Right lobe of liver (tissue), 6 donors: ENCODE measurements at regions not wholly inside any gene's neighbourhood (a gene's known extent, or its start where the extent isn't known, plus 50 kb on each side); places are given as distances from the start of the nearest gene placed in this dataset.
"Not testable (repeated sequence)": the region's sequence is repeated elsewhere in the genome, so short reads cannot be mapped to it uniquely, and the experiment has no call there.

Experiments used
- ATAC-seq, 4 donors: fragments of 200-7000 bp; cut with Tn5 transposase; one replicate each; pipeline ENCODE4 v1.9.1; 2020; ENCODE audit warnings: mild to moderate bottlenecking in 4 of 4, moderate library complexity in 4 of 4
- DNase-seq, 3 donors: peaks; one replicate each; pipeline ENCODE4 v3.0.0-alpha.2; 2020
- H3K27ac ChIP-seq, 3 donors: fragments of 200-600 bp; one replicate each; pipeline ENCODE4 v1.8.0; 2022
- H3K27me3 ChIP-seq, 2 donors: fragments of 200-600 bp; one replicate each; pipeline ENCODE4 v1.8.0; 2022
- H3K36me3 ChIP-seq, 4 donors: fragments of 200-600 bp; sonication (generic) in 1 of 4; one replicate each; pipeline versions ENCODE4 v1.5.1 to v1.8.0; 2017 to 2022; ENCODE audit warnings: control low read depth in 1 of 4
- H3K4me1 ChIP-seq, 4 donors: fragments of 200-600 bp; sonication (generic) in 1 of 4; one replicate each; pipeline versions ENCODE4 v1.5.1 to v1.8.0; 2017 to 2022; ENCODE audit warnings: control low read depth in 1 of 4
- H3K4me3 ChIP-seq, 3 donors: fragments of 200-600 bp; one replicate each; pipeline ENCODE4 v1.8.0; 2022
- H3K9me3 ChIP-seq, 4 donors: fragments of 200-600 bp; sonication (generic) in 1 of 4; one replicate each; pipeline versions ENCODE4 v1.5.1 to v1.8.0; 2017 to 2022; ENCODE audit warnings: control low read depth in 1 of 4
- POLR2A ChIP-seq: fragments of 450-650 bp; IDR thresholded peaks from one replicate; pipeline ENCODE4 v1.6.1; 2017; ENCODE audit warnings: antibody characterized with exemption, mild to moderate bottlenecking
- WGBS: methylation state at CpG from one replicate; pipeline ENCODE4 v1.1.6; 2018; ENCODE audit warnings: low coverage, low lambda C conversion rate; ENCODE audit not compliant: insufficient coverage; ENCODE audit errors: missing lambda C conversion rate; 5-methylcytosine and 5-hydroxymethylcytosine counted together
- intact Hi-C, 2 donors: fragments of 100-400 bp; cut with DNase I; formaldehyde crosslinking; loops; one replicate each; pipeline versions ENCODE4 v1.11.2 to v1.14.1; 2022
- TF ChIP-seq, protein P1 (sequence below), 4 donors: fragments of 200-600 bp in 3 of 4; fragments of 450-650 bp in 1 of 4; IDR thresholded peaks; one replicate each; pipeline versions ENCODE4 v1.5.1 to v1.8.0; 2016 to 2022; ENCODE audit warnings: antibody characterized with exemption in 4 of 4, mild to moderate bottlenecking in 2 of 4
- donor health status: DM: no; HTN: yes; CAD: no.
- donor health status: DM: no; HTN: no; CAD: no.
- donor health status: DM: no; HTN: no; CAD: no.
- donor health status: DM: no; HTN: yes; CAD: no.
- donor health status: DM: no; HTN: yes; CAD: no.

DNA sequence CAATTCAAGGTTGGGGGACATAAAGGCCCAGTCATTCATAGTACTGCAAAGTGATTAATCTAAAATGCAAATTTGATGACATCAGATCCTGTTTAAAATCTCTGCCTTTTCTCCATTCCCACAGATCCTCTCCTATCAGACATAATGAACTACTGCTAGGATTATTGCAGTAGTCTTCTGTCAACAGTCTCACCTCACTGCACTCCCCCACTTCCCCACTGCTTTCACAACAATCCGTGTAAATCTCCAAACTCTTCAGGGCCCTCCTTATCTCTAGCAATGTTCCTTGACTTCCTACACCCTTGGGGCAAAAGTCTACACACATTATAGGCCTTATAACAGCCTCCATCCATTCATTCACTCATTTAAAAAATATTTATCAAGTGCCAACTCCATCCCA is 112.4 kb downstream of the KBTBD2 start:
- Histone ChIP-seq H3K36me3 (no peaks in the 10 kb centered on the region), H3K27ac (no peak overlapping the region), H3K4me3 (no peak overlapping the region), H3K27me3 (no peaks in the 10 kb centered on the region), H3K9me3 (no peaks in the 10 kb centered on the region), H3K4me1 (no peaks in the 10 kb centered on the region)
- DNase-seq (no peak), ATAC-seq (no peak)
- WGBS = 65% methylated on average over 1 of the region's 1 CpG
- intact Hi-C loops = no loop called here
- TF ChIP-seq, protein P1, sequence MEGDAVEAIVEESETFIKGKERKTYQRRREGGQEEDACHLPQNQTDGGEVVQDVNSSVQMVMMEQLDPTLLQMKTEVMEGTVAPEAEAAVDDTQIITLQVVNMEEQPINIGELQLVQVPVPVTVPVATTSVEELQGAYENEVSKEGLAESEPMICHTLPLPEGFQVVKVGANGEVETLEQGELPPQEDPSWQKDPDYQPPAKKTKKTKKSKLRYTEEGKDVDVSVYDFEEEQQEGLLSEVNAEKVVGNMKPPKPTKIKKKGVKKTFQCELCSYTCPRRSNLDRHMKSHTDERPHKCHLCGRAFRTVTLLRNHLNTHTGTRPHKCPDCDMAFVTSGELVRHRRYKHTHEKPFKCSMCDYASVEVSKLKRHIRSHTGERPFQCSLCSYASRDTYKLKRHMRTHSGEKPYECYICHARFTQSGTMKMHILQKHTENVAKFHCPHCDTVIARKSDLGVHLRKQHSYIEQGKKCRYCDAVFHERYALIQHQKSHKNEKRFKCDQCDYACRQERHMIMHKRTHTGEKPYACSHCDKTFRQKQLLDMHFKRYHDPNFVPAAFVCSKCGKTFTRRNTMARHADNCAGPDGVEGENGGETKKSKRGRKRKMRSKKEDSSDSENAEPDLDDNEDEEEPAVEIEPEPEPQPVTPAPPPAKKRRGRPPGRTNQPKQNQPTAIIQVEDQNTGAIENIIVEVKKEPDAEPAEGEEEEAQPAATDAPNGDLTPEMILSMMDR (IDR thresholded peaks at IDR 0.05) = no peak
- no peak for TF ChIP-seq POLR2A

DNA sequence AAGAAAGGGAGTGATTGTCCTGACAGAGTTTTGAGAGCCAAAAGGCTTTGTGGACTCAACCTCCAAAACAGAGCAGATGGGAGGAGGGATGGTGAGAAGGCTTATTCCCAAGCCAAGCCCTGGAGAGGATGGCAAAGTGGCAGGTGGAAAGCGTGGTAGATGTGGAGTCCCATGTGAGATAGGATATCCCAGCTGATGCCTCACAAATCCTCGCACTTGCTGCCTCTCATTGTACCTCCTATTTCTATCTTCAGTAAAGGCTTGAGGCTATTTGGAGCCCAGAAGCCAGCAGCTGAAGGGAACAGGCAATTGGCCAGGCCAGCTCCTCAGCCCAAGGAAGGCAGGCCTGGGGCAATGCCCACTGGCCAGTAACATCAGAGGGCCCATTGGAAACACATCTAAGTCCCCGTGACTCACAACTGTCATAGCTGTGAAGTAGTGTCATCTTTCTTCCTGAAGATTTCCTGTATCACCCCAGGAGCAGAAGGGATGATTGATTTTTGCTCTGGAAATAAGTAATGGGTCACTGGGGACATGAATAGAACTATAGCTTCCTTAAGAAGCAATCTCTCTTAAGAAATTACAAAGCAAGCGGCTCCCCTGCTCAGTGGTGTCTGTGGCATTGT is 114.4 kb downstream of the KBTBD2 start:
- H3K27ac ChIP-seq, ATAC-seq, H3K4me1 ChIP-seq, H3K36me3 ChIP-seq, intact Hi-C loops, DNase-seq, H3K9me3 ChIP-seq, H3K4me3 ChIP-seq, H3K27me3 ChIP-seq: not testable (repeated sequence)
- 100% methylated on average over 2 of the region's 4 CpGs for WGBS

DNA sequence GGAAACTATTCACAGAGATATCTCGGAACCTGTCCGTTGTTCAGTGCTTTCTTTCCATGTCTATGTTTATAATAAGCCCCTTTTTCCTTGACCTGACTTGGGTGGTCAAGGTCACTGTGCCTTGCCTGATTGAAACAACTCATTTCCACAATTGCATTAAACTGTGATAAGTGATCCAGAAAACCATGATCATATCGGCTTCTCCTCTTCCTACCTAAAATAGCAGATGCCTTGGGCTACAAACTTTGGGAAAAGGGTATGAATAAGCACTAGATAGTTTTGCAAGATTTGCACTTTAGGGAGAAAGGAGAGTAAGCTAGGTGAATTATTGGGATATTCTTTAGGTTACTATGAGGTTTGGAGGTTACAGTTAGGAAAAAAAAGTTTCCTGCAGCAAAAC is 115.2 kb downstream of the KBTBD2 start:
- WGBS = 55% methylated on average over 1 of the region's 3 CpGs
- intact Hi-C loops = not testable (repeated sequence)

DNA sequence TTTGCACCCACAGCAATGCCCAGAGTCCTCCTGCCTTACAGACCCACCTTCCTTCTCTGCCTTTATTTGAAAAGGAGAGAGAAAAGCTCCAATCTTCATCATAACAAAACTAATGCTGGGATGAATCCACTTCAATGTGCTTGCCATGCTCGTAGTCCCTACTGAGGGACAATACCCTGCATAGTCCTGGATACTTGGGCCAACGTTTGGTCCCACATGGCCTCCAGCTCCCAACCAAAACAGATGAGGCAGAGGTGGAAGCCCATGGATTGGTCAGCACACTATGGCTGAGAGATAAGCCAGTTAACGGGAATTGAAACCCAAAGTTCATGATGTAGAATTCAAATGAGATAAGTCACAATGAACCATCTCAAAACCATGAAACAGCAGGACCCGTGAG is 115.8 kb downstream of the KBTBD2 start:
- H3K27ac ChIP-seq, intact Hi-C loops, H3K36me3 ChIP-seq, H3K9me3 ChIP-seq, H3K4me3 ChIP-seq, DNase-seq, H3K27me3 ChIP-seq, ATAC-seq, H3K4me1 ChIP-seq: not testable (repeated sequence)
- WGBS = 43% methylated on average over 2 of the region's 4 CpGs

More for the DNA sequence above, 115.2 kb downstream of the KBTBD2 start:
- not testable (repeated sequence) for H3K4me3 ChIP-seq, H3K27ac ChIP-seq, H3K9me3 ChIP-seq, H3K27me3 ChIP-seq, H3K4me1 ChIP-seq, H3K36me3 ChIP-seq, DNase-seq, ATAC-seq

DNA sequence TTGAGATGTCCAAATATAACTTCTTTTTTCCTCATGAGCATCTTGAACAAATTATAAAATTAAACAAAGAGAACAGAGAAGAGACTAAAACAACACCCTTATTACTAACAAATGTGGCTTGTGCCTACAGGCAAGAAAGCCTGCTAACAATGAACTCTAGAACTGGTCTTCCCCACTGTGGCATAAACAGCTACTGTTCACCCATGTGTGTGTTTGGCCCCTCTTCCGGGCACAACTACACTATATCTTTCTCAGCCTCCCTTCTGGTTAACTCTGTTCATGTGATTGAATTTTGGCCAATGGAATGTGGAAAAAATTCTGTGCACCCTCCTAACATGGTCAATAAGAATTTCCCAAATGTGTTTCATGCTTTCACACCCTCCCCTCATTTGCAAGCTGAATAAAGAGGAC is 117.0 kb downstream of the KBTBD2 start:
- intact Hi-C loops = no loop called here
- ATAC-seq (no peak), DNase-seq (no peak)
- no peak for TF ChIP-seq POLR2A
- TF ChIP-seq, protein P1 (IDR thresholded peaks at IDR 0.05) = no peak
- no peaks in the 10 kb centered on the region for H3K36me3 ChIP-seq
- no peak overlapping the region for H3K4me3 ChIP-seq
- no peaks in the 10 kb centered on the region for H3K4me1 ChIP-seq
- H3K27me3 ChIP-seq = no peaks in the 10 kb centered on the region
- no peaks in the 10 kb centered on the region for H3K9me3 ChIP-seq
- H3K27ac ChIP-seq = no peak overlapping the region
- WGBS = 100% methylated on average over 1 of the region's 1 CpG

DNA sequence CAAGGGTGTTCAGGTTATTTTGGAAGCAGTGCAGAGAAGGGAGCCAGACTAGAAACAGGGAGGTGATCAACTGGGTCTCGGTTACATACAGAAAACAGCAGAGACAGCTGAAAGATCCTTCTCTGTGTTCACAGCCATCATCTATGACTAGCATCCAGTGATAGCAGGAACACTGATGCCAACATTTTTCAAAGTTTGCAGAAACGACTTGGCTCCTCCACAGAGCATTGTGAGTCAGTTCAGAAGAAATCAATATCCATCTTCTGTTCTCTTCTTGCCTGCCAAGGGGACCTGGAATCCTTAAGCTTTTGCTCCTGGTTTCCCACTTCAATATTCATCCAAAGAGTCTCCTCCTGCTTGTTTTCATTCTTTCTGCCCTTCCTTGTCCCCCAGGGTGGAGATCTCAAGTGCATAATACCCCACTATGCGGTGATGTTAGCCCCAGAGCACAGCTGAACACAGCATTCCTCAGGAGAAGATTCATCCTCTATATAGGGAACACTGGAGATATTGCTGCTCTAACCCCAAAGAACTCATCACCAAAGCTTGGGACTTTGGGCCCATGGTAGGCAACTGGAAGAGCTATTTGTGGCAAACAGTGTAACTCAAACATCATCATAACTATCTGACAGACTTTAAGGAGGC is 122.6 kb downstream of the KBTBD2 start:
- H3K27ac ChIP-seq, intact Hi-C loops, H3K9me3 ChIP-seq, H3K36me3 ChIP-seq, ATAC-seq, H3K27me3 ChIP-seq, DNase-seq, H3K4me1 ChIP-seq, H3K4me3 ChIP-seq: not testable (repeated sequence)
- 100% methylated on average over 1 of the region's 3 CpGs for WGBS

DNA sequence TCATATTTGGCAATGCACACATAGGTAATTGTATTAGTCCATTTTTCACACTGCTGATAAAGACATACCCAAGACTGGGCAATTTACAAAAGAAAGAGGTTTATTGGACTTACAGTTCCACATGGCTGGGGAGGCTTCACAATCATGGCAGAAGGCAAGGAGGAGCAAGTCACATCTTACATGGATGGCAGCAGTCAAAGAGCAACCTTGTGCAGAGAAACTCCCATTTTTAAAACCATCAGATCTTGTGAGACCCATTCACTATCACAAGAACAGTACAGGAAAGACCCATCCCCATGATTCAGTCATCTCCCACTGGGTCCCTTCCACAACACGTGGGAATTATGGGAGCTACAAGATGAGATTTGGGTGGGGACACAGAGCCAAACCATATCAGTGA is 123.2 kb downstream of the KBTBD2 start:
- WGBS = 78% methylated on average over 1 of the region's 1 CpG
- H3K36me3 ChIP-seq, H3K9me3 ChIP-seq, H3K27me3 ChIP-seq, H3K27ac ChIP-seq, ATAC-seq, H3K4me3 ChIP-seq, DNase-seq, H3K4me1 ChIP-seq, intact Hi-C loops: not testable (repeated sequence)
